IPS-20b (cell line): ENCODE measurements at regions not wholly inside any gene's neighbourhood (a gene's known extent, or its start where the extent isn't known, plus 50 kb on each side); places are given as distances from the start of the nearest gene placed in this dataset.

ENCODE experiments used
- H3K27ac ChIP-seq: one replicate; pipeline ENCODE4 v1.5.1; 2013; ENCODE audit warnings: low read length
- H3K27me3 ChIP-seq: 2 replicates; pipeline ENCODE4 v1.6.1; 2013; ENCODE audit warnings: mild to moderate bottlenecking, low read length, inconsistent platforms; ENCODE audit not compliant: insufficient read depth
- H3K36me3 ChIP-seq: 2 replicates; pipeline ENCODE4 v1.6.1; 2013; ENCODE audit warnings: low read depth, mild to moderate bottlenecking, inconsistent platforms, low read length, moderate library complexity; ENCODE audit not compliant: insufficient read depth
- H3K4me1 ChIP-seq: 2 replicates; pipeline ENCODE4 v1.6.1; 2013; ENCODE audit warnings: mild to moderate bottlenecking, control low read depth, inconsistent platforms, low read length, moderate library complexity; ENCODE audit not compliant: insufficient read depth
- H3K4me3 ChIP-seq: 2 replicates; pipeline ENCODE4 v1.5.1; 2013; ENCODE audit warnings: mild to moderate bottlenecking, low read length, inconsistent platforms
- H3K9ac ChIP-seq: 2 replicates; pipeline ENCODE4 v1.6.1; 2013; ENCODE audit warnings: low read depth, mild to moderate bottlenecking, inconsistent platforms, low read length, moderate library complexity
- H3K9me3 ChIP-seq: 2 replicates; pipeline ENCODE4 v1.6.1; 2013; ENCODE audit warnings: mild to moderate bottlenecking, low read depth, low read length, inconsistent platforms; ENCODE audit not compliant: insufficient read depth

DNA sequence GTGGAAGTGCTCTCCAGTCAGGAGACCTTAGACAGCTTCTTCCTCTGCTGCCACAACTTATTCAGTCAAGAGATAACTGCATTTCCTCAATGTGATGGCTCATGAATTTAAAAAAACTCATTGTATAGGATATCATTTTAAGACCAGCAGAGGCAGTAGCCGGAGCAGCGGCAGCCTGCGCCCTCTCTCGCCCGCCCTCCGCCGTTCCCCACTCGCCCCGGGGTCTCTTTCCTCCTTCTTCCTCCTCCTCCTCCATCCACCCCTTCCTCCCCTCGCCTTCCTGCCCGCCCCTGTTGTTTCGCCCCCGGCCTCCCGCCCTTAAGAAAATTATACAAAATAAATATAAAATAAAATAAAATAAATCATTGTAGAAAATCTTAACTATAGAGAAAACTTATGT lies 687.6 kb downstream of the FLRT2 start:
- Histone ChIP-seq H3K27me3 (no peaks in the 10 kb centered on the region), H3K4me3 (no peak overlapping the region), H3K9me3 (no peaks in the 10 kb centered on the region), H3K4me1 (peaks cover 4% of the 10 kb centered on the region; the same call in 1 of the 2 replicates), H3K36me3 (no peaks in the 10 kb centered on the region), H3K9ac (no peak overlapping the region), H3K27ac (no peak overlapping the region)

DNA sequence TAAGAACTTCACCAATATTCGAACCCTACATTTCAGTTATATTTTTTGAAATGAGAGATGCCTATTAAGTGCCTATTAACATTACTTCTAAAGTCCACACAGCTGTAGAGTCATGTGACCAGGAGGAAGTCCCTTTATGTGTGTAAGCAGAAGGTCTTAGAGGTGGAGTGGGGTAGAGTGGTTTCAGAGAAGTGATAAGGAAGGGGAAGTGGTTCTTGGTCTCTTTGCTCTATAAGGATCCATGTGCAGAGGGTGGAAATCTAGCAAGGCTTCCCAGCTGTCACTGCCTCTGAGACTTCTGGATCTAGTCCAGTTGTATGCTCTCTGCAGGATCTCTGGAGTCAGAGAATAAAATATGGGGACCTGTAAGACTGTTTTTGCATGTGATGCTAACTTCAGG lies 673.9 kb downstream of the FLRT2 start:
- H3K9ac ChIP-seq: no peak overlapping the region
- H3K9me3 ChIP-seq: no peaks in the 10 kb centered on the region
- H3K36me3 ChIP-seq: no peaks in the 10 kb centered on the region
- H3K27ac ChIP-seq: no peak overlapping the region
- no peak overlapping the region for H3K4me3 ChIP-seq
- H3K27me3 ChIP-seq: no peaks in the 10 kb centered on the region
- H3K4me1 ChIP-seq: no peaks in the 10 kb centered on the region

DNA sequence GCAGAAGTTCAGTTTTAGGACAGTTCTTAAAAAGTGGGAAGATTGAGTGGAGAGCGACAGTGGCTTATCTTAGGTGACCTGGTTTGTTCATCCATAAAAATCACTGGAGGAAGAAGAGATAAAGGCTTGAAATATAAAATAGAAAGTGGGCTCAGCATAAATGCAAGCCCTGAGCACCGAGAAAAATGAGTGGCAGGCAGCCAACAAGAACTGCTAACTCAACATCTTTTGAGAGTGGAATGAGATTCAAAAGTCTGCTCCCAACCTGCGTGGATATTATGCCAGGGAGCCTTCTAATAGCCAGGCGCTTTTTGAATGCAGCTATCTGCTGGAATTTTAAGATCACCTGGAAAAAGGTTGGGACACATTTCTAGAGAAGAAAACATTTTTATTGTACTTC lies 666.5 kb downstream of the FLRT2 start:
- Histone ChIP-seq H3K4me3 (no peak overlapping the region), H3K9me3 (no peaks in the 10 kb centered on the region), H3K36me3 (no peaks in the 10 kb centered on the region), H3K4me1 (no peaks in the 10 kb centered on the region), H3K27ac (no peak overlapping the region), H3K9ac (no peak overlapping the region), H3K27me3 (no peaks in the 10 kb centered on the region)

DNA sequence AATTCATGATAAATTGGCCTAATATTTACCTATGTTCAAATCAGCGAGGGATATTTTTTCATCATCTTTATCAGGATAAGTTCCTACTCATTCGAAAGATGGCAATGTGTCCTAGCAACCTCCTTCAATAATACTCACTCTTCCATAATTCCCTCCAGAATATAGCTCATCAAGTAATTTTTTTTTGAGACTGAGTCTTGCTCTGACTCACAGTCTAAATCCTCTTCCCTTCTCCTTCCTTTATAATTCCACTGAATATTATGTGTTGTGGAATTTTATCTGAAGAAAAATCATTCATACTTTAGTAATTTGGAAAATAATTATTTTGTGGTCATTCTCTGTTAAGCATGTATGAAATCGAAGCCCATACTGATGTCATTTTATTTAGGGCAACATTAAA lies 663.8 kb downstream of the FLRT2 start:
- Histone ChIP-seq H3K9me3 (no peaks in the 10 kb centered on the region), H3K36me3 (no peaks in the 10 kb centered on the region)

DNA sequence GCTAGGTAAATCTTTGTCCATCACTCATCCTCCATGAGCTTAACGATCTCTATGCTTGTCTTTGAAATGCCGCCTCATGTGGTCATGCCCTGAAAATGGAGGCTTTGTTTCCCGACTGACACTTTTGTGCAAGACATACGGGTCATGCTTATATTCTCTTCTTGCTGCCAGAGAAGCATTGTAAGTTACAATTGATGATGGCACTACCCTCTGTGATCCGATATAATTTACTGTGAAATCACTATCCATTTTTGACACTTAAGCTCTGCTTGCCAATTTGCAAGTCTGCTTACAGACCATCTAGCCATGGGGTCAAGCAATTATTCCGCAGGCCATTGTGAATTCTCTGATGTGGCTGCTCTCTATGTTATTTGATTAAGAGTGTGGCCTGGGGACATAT lies 650.0 kb downstream of the FLRT2 start:
- Histone ChIP-seq H3K9me3 (no peaks in the 10 kb centered on the region), H3K27me3 (no peaks in the 10 kb centered on the region), H3K9ac (no peak overlapping the region), H3K4me1 (no peaks in the 10 kb centered on the region), H3K36me3 (no peaks in the 10 kb centered on the region), H3K27ac (no peak overlapping the region), H3K4me3 (no peak overlapping the region)

More for the DNA sequence above, 663.8 kb downstream of the FLRT2 start:
- Histone ChIP-seq H3K4me1 (no peaks in the 10 kb centered on the region), H3K4me3 (no peak overlapping the region), H3K27ac (no peak overlapping the region), H3K9ac (no peak overlapping the region), H3K27me3 (no peaks in the 10 kb centered on the region)

DNA sequence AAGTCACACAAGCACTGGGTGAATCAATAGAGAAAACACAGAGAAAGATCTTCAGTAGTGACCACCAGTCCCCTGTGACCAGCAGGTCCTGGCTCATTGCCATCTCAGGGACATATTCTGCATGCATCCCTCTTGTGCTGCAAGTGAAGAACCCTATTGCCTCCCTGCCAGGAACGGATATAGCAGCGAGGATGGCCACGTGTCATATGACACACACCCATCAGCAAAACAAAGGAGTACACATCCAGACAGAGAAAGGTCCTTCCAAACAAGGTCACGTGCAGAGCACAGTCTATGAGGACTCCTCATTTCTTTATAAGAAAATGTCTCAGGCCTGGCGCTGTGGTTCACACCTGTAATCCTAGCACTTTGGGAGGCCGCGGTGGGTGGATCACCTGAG lies 638.4 kb downstream of the FLRT2 start:
- Histone ChIP-seq H3K36me3 (no peaks in the 10 kb centered on the region), H3K9me3 (no peaks in the 10 kb centered on the region), H3K27ac (no peak overlapping the region), H3K4me1 (no peaks in the 10 kb centered on the region), H3K4me3 (no peak overlapping the region), H3K9ac (no peak overlapping the region), H3K27me3 (no peaks in the 10 kb centered on the region)

DNA sequence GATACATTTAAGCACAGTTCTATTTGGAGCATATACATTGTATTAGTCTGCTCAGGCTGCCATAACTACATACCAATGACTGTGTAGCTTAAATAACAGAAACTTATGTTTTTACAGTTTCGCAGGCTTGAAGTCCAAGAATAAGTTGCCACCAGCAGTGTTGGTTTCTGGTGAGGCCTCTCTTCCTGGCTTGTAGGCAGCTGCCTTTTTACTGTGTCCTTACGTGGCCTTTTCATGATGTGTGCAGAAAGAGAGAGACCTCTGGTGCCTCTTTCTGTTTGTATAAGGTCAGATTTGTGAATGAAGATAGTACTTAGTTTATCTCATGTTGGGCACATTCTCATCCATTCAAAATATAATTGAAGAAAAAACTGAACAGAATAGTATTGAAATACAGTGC lies 636.6 kb downstream of the FLRT2 start:
- Histone ChIP-seq H3K9ac (no peak overlapping the region), H3K4me3 (no peak overlapping the region), H3K27me3 (no peaks in the 10 kb centered on the region), H3K27ac (no peak overlapping the region), H3K36me3 (no peaks in the 10 kb centered on the region), H3K4me1 (no peaks in the 10 kb centered on the region), H3K9me3 (no peaks in the 10 kb centered on the region)

DNA sequence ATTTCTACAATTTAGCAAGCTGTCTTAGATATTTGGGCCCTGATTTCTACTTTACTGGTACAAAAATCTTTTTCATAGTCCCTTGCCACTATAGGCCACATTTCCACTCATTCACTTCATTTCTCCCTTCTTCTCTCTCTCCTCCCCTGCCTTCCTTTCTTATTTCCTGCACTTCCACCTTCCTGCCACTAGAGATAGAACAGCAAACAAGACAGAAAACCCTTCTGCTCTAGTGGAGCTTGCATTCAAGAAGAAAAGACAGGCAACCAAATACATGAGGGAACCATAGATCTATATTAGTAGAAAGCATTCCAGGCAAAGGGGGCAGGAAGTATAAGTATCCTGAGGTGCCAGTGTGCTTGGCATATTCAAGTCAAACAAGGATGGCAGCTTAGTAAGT lies 623.5 kb downstream of the FLRT2 start:
- Histone ChIP-seq H3K27me3 (no peaks in the 10 kb centered on the region), H3K9ac (no peak overlapping the region), H3K27ac (no peak overlapping the region), H3K4me1 (no peaks in the 10 kb centered on the region), H3K36me3 (no peaks in the 10 kb centered on the region), H3K4me3 (no peak overlapping the region), H3K9me3 (no peaks in the 10 kb centered on the region)

DNA sequence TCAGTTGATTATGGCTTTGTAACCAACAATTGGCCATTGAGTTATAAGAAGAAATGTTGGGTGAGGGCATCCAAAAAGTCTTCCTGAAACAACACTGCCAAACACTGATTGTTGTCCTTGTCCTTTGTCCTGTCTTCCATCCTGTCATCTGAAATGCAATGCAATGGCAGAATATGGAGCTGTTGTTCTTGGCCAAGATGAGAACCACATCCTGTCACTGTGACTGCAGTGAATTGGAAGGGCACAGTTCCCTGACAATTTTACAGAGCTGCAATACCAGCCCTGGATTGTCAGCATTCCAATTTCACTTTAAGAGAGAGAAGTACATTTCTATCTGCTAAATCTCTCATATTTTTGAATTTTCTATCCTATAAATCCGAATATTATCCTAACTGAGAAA lies 613.3 kb downstream of the FLRT2 start:
- Histone ChIP-seq H3K27ac (no peak overlapping the region), H3K9me3 (no peaks in the 10 kb centered on the region), H3K4me1 (no peaks in the 10 kb centered on the region), H3K9ac (no peak overlapping the region), H3K27me3 (no peaks in the 10 kb centered on the region), H3K4me3 (no peak overlapping the region), H3K36me3 (no peaks in the 10 kb centered on the region)

DNA sequence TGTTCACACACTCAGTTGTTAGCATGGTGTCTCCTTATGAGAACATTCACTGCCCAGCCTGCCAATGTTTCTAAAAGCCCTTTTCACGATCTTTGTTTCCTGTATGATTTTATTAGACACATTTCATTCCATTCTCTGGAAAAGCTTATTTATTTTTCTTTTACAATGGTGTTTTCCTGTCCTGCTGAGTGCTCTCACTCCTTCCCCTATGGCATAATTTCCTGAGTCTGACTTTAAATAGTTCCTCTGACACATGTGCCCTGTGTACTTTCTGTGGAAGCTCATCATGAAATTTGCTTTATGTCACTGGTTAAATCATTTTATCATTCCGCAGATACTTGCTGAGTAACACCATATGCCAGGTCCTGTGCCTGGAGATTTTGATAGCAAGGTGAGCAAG lies 612.0 kb downstream of the FLRT2 start:
- Histone ChIP-seq H3K4me1 (no peaks in the 10 kb centered on the region), H3K9me3 (no peaks in the 10 kb centered on the region), H3K27me3 (no peaks in the 10 kb centered on the region), H3K36me3 (no peaks in the 10 kb centered on the region), H3K27ac (no peak overlapping the region), H3K4me3 (no peak overlapping the region), H3K9ac (no peak overlapping the region)

DNA sequence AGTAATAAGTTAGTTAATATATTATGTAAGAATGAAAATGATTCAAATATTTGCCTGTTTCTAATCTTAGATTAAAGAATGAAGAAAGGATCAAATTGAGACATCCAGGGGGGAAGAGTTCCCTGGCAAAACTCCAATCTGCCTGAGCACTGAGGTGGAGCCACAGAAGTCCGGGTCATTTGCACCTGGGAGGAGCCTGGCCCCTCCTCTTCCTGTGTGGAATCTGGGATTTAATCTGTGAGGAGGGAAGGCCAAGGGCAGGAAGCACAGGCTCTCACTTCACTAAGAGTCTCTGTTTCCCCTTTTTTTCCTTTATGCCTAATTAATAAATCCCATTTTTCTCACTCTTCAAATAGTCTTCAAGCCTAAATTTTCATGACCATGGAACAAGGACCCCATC lies 599.5 kb downstream of the FLRT2 start:
- H3K4me3 ChIP-seq: no peak overlapping the region
- no peaks in the 10 kb centered on the region for H3K27me3 ChIP-seq
- H3K9me3 ChIP-seq: no peaks in the 10 kb centered on the region
- no peaks in the 10 kb centered on the region for H3K4me1 ChIP-seq
- H3K36me3 ChIP-seq: no peaks in the 10 kb centered on the region
- H3K27ac ChIP-seq: no peak overlapping the region
- H3K9ac ChIP-seq: no peak overlapping the region

DNA sequence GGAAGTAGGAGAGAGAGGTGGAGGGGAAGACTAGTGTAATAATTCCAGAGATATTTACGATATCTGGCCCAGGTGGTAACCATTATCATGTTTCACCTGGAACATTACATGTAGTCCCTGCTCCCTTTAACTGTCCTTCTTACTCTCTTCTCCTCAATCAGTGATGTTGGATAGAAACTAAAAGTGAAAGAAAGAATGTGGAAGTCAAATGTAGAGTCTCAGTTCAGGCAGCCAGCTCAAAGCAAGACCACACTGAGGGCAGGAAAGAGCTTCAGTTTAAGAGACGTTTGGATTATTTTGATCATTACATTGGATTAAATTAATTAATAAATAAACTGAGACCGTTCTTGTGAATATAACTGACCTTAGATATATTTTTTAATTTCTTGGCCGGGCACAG lies 594.4 kb downstream of the FLRT2 start:
- Histone ChIP-seq H3K36me3 (no peaks in the 10 kb centered on the region), H3K9ac (no peak overlapping the region), H3K27ac (no peak overlapping the region), H3K4me3 (no peak overlapping the region), H3K4me1 (no peaks in the 10 kb centered on the region), H3K27me3 (no peaks in the 10 kb centered on the region), H3K9me3 (no peaks in the 10 kb centered on the region)

DNA sequence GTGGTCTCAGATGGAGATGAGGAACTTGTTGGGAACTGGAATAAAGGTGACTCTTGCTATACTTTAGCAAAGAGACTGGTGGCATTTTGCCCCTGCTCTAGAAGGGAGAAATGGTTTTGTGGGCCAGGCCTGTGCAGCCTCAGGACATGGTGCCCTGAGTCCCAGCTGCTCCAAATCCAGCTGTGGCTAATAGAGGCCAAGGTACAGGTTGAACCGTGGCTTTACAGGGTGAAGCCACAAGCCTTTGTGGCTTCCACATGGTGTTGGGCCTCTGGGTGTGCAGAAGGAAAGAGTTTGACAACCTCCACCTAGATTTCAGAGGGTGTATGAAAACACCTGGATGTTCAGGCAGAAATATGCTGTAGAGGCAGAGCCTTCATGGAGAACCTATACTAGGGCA lies 586.0 kb downstream of the FLRT2 start:
- Histone ChIP-seq H3K27me3 (no peaks in the 10 kb centered on the region), H3K4me1 (no peaks in the 10 kb centered on the region), H3K9me3 (no peaks in the 10 kb centered on the region), H3K36me3 (no peaks in the 10 kb centered on the region), H3K27ac (no peak overlapping the region), H3K9ac (no peak overlapping the region), H3K4me3 (no peak overlapping the region)
